ENCODE measurements at regions not wholly inside any gene's neighbourhood (a gene's known extent, or its start where the extent isn't known, plus 50 kb on each side); places are given as distances from the start of the nearest gene placed in this dataset.

DNA sequence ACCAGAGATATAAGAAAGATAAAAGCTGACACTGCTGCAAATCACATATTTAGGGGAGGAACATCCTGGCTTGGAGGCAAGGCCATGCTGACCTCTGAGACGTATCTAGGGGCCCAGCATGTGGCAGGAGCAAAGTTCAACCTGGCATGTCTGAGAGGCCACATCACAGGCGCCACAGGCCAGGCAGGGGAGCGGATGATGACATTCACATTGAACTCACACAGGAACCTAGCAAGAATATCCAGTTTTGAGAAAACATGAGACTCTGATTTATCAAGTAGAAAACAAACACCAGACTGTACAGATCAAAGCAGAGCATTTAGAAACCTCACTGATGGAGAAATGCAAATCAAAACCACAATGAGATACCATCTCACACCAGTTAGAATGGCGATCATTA is 64.2 kb upstream of the STK32A start:
- no peak for DNase-seq

DNA sequence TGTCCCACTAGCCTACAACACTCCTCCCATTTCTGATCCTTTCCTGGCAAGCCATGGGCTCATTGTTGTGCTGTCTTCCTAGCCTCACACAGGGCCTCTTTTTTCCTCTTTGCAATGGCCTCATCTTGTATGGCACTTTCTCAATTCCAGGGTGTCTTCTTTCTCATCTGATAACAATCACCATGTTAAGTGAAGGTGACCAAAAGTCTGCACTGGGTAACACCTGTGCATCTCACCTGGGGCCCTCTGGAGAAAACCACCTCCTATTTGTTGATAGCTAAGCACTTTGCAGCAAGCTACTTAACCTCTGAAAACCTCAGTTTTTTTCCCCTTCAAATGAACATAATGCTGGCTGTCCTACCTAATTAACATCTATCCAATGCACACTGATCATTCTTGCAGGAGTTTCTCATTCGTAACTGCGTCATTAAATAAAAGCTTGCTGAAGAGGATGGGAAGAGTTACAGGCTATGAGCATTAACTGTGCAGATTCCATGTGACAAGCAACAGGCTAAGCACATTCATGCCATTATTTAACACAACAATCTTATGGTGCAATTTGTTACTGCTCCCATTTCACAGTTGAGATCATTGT is 60.1 kb upstream of the STK32A start:
- no peak for DNase-seq

DNA sequence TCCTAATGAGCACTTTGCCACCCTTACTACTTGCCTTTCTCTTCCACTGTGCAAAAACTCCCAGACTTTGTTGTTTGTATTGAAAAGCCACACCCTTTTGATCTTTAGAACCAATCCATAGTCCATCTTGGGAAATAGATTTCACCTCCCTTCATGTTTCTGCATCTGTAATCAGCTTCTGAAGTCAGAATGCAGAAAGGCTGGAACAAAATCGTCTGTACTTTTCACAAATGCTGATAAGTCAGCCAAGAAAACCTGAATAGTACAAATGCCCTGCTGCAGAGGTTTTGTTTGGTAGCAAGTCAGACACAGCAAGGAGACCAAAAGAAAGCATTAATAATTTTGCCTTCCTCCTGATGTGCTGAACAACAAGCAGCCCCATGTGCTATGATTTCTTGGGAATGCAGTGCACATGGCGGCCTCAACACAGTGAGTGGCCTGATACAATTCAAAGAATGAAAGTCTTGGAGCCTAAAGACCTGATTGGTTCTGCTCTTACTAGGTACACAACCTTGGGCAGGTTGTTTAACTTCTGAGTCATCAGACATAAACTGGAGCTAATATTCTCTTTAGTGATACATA is 59.2 kb upstream of the STK32A start:
- no peak for DNase-seq

DNA sequence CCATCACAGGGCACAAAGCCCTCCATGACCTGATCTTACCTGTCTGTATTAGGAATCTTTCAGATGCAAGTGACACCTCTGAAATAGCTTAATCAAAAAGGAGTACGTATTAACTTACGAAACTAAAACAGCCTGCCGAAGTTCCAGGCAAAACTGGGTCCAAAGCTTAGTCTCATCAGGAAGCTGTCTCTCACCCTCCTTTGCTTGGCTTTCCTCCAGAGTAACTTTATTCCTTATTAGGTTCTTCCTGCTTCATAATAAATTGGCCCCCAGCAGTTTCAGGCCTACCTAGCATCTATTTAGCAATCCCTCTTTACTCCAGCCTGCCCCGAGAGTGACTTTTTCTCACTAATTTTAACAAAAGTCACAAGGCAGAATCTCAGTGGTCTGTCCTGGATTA is 58.4 kb upstream of the STK32A start:
- no peak for DNase-seq

DNA sequence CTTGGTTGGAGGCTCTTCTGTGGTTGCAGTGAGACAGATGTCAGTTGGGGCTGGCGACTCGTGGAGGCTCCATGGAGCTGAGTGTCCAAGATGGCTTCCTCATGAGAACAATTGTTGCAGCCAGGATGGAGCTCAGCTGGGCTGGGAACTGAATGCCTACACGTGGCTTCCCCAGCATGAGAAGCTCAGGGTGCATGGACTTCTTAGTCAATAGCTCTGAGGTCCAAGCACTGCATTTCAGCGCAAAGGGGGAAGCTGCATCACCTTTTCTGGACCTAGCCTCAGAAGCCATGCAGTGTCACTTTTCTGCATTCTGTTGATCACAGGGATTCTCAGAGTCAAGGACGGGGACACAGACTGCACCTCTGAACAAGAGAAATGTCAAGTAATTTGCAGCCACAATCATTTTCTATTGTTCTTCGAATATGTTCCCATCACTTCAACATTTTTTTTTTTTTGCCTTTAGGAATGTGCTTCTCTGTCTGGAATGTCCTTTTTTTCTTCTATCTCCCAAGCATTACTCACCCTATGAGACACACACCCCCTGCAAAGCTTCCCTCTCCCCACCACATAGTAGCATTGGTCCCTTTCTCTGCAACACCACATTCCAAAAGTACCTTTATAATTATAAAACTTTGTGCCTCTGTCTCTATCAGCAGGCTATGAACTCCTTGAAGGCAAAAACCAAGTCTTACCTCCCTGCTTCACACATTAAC is 57.5 kb upstream of the STK32A start:
- DNase-seq, result no peak

DNA sequence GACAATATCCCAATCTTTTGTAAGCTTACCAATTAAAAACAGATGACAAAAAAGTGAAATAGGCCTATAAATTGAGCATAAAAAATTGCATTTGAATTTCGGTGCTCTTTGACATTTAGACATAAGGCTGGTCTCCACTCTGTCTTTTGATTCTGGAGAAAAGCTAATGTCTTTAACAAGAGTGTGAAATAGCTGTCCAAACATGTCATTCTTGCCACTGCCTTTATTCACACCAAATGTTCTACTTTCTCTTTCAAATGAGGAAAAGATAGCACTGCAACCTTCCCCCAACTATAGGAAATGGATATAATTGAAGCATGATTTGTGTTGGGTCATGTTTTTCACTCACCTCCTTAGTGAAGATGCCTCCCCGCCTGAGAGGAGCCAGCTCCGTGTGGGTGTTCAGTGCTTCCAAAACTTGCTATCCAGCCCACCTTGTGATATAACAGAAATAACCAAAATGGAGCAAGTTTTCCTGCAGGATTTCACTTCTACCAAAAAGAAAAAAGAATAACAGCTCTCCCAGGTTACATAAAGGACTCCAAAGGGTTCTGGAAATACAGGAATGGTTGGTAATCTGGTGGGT is 55.2 kb upstream of the STK32A start:
- DNase-seq, result no peak

DNA sequence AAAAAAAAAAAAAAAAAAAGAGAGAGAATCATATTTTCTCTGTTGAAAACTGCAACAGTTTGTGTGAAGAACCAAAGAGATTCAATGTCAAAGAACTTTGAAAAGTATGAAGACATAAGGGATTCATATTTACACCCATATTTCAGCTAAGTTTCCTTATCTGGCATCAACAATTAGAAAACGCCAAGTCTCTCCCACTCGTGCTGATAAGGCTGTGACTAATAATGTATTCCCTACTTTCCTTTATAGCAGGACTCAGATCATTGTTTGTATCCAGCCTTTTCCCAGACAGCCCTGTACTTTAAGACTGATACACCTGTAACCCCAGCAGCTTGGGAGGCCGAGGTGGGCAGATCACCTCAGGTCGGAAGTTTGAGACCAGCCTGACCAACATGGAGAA is 54.1 kb upstream of the STK32A start:
- no peak for DNase-seq
